ENCODE measurements at regions not wholly inside any gene's neighbourhood (a gene's known extent, or its start where the extent isn't known, plus 50 kb on each side); places are given as distances from the start of the nearest gene placed in this dataset.
A peak's percentile ranks its signal among the peaks of the same experiment; 100 is the strongest.

DNA sequence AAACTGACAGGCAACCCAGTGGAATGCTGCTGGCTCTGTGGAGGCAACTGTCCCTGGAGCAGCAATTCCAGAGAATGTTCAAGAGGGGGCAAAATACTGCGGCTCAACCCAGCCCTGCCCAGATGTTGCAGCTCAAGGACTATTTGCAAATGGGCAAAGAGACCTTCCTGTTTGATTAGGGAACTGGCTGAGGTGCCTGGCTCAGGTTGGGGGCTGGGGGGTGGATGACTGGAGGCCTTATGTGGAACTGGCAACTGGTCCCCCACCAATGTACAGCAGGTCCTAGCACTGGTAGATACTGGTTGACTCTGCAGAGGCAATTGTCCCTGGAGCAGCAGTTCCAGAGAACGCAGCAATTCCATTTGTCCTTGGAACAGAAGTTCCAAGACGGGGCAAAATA, 302.5 kb downstream of the ZPLD1 start:
- 97% methylated on average over 3 of the region's 3 CpGs; no CpG with 5 or more reads in 1 of the 2 experiments for WGBS, 2 experiments (ENCODE audit: extremely low coverage in 1 of 2, insufficient coverage in 1 of 2, insufficient read length in 1 of 2, insufficient replicate concordance in 2 of 2, low coverage in 1 of 2, low lambda C conversion rate in 2 of 2, missing lambda C conversion rate in 1 of 2)
- no peak overlapping the region for H3K9ac ChIP-seq (replicated peaks in 1 of 4; ENCODE audit: extremely low read depth in 1 of 4, low read depth in 3 of 4, low read length in 3 of 4)
- TF ChIP-seq CREB1 (IDR thresholded peaks at IDR 0.05) (no peak), NANOG (IDR thresholded peaks at IDR 0.05; ENCODE audit: insufficient read depth, low read depth, low read length, poor library complexity, severe bottlenecking) (no peak), KDM5A (IDR thresholded peaks at IDR 0.05; ENCODE audit: low read length) (no peak), ASH2L (IDR thresholded peaks at IDR 0.05; ENCODE audit: low read length) (no peak), CTBP2 (IDR thresholded peaks at IDR 0.05; ENCODE audit: borderline replicate concordance, insufficient read depth, insufficient read length, low read length) (no peak), SAP30 (IDR thresholded peaks at IDR 0.05; ENCODE audit: insufficient read depth, insufficient replicate concordance, low read length) (no peak), EP300 (IDR thresholded peaks at IDR 0.05; ENCODE audit: borderline replicate concordance in 1 of 2, low read depth in 2 of 2, low read length in 2 of 2) (no peak), BRCA1 (IDR thresholded peaks at IDR 0.05; ENCODE audit: low read depth, low read length) (no peak), CHD1 (IDR thresholded peaks at IDR 0.05; ENCODE audit: low read depth, low read length) (no peak), TBP (IDR thresholded peaks at IDR 0.05; ENCODE audit: low read depth, low read length) (no peak), MAFK (IDR thresholded peaks at IDR 0.05; ENCODE audit: low read depth, low read length) (no peak), YY1 (IDR thresholded peaks at IDR 0.05; ENCODE audit: low read depth, low read length) (no peak), HDAC6 (IDR thresholded peaks at IDR 0.05; ENCODE audit: low read depth, low read length) (no peak), GTF2F1 (IDR thresholded peaks at IDR 0.05; ENCODE audit: borderline replicate concordance, low read depth, low read length) (no peak)
- TF ChIP-seq, protein P1, sequence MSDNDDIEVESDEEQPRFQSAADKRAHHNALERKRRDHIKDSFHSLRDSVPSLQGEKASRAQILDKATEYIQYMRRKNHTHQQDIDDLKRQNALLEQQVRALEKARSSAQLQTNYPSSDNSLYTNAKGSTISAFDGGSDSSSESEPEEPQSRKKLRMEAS (IDR thresholded peaks at IDR 0.05) = no peak

More for the DNA sequence above, 302.5 kb downstream of the ZPLD1 start:
- no peaks in the 10 kb centered on the region for H3K79me1 ChIP-seq (ENCODE audit: low read depth, low read length)
- POLR2A ChIA-PET (ENCODE audit: partially characterized antibody) = no interaction called here
- no peak overlapping the region for H2BK12ac ChIP-seq (ENCODE audit: low read depth, low read length)
- DNase-seq (ENCODE audit: low read depth in 1 of 2, low spot score in 2 of 2) (no peak), FAIRE-seq (no peak)
- no peaks in the 10 kb centered on the region for H3K9me3 ChIP-seq (ENCODE audit: insufficient read depth in 2 of 2, low read depth in 1 of 2, low read length in 1 of 2)
- peaks cover 0 to 8% (median 2%) of the 10 kb centered on the region in 4 experiments; a peak in 2 of 7 replicates for H3K4me1 ChIP-seq (replicated peaks in 1 of 4; ENCODE audit: control insufficient read depth in 3 of 4, insufficient read depth in 4 of 4, low read length in 3 of 4)
- no peak overlapping the region for H3K23ac ChIP-seq (ENCODE audit: insufficient read length)
- no peak overlapping the region for H4K91ac ChIP-seq (replicated peaks; ENCODE audit: insufficient read length, low read length)
- no peak overlapping the region for H3K27ac ChIP-seq (ENCODE audit: low read depth, low read length)
- H2BK15ac ChIP-seq (ENCODE audit: low read length) = no peak overlapping the region
- H3K4ac ChIP-seq (replicated peaks; ENCODE audit: insufficient read length, low read depth, low read length) = no peak overlapping the region
- H3K14ac ChIP-seq (ENCODE audit: insufficient read length) = no peak overlapping the region
- CTCF ChIA-PET (ENCODE audit: partially characterized antibody) = interaction anchor here (0.9 to 3.8 kb wide), 2 partner anchors 64 to 67 kb away, joined by 3 to 18 read pairs; no protein-coding TSS in a partner anchor
- no peaks in the 10 kb centered on the region for H3K36me3 ChIP-seq (ENCODE audit: control insufficient read depth in 2 of 4, insufficient read depth in 4 of 4, low read length in 3 of 4)
- H2AFZ ChIP-seq (ENCODE audit: low read length) = no peak overlapping the region
- H3K23me2 ChIP-seq (ENCODE audit: low read depth, low read length) = no peaks in the 10 kb centered on the region
- H2BK120ac ChIP-seq (replicated peaks; ENCODE audit: low read depth, low read length) = no peak overlapping the region
- H4K8ac ChIP-seq (ENCODE audit: extremely low read depth, insufficient read depth, low read length) = peak overlapping the region; percentile 25; the same call in 1 of the 2 replicates
- no peak overlapping the region for H3K56ac ChIP-seq (replicated peaks; ENCODE audit: insufficient read length, low read depth, low read length)
- H3K27me3 ChIP-seq (replicated peaks in 1 of 4; ENCODE audit: control insufficient read depth in 3 of 4, extremely low read depth in 1 of 4, insufficient read depth in 3 of 4, low read length in 3 of 4) = no peaks in the 10 kb centered on the region
- H2AK5ac ChIP-seq (ENCODE audit: low read depth, low read length) = no peak overlapping the region
- no peak overlapping the region for H2BK20ac ChIP-seq (ENCODE audit: low read length)
- no peak overlapping the region for H3K18ac ChIP-seq (ENCODE audit: extremely low read depth, low read length)
- no peaks in the 10 kb centered on the region for H3K79me2 ChIP-seq (ENCODE audit: control insufficient read depth in 1 of 2, insufficient read depth in 2 of 2, low read length in 2 of 2)
- no peak overlapping the region for H2BK5ac ChIP-seq (ENCODE audit: low read depth, low read length)
- H3K4me3 ChIP-seq (ENCODE audit: extremely low read depth in 1 of 4, insufficient read depth in 2 of 4, low read depth in 3 of 4, low read length in 4 of 4) = no peak overlapping the region
- no peaks in the 10 kb centered on the region for H4K20me1 ChIP-seq (replicated peaks in 1 of 2; ENCODE audit: control insufficient read depth in 1 of 2, insufficient read depth in 2 of 2, low read length in 2 of 2)
- no peak overlapping the region for H4K5ac ChIP-seq (ENCODE audit: insufficient read length, low read depth, low read length)
- no peak overlapping the region for H3K4me2 ChIP-seq (ENCODE audit: insufficient read depth in 1 of 2, low read depth in 2 of 2, low read length in 2 of 2)
